ENCODE measurements at regions not wholly inside any gene's neighbourhood (a gene's known extent, or its start where the extent isn't known, plus 50 kb on each side); places are given as distances from the start of the nearest gene placed in this dataset.

DNA sequence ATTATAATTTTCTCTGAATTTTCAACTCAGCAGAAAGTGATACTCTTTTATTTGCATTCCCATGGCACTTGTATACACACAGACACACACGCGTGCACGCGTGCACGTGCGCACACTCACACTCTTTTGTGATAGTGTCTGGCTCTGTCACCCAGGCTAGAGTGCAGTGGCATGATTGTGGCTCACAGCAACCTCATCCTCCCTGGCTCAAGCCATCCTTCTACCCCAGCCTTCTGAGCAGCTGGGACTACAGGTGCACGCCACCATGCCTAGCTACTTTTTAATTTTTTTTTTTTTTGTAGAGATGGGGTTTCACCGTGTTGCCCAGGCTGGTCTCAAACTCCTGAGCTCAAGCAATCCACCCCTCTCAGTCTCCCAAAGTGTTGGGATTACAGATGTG lies 123.2 kb downstream of the MC4R start (continued):
- TF ChIP-seq, protein P1, sequence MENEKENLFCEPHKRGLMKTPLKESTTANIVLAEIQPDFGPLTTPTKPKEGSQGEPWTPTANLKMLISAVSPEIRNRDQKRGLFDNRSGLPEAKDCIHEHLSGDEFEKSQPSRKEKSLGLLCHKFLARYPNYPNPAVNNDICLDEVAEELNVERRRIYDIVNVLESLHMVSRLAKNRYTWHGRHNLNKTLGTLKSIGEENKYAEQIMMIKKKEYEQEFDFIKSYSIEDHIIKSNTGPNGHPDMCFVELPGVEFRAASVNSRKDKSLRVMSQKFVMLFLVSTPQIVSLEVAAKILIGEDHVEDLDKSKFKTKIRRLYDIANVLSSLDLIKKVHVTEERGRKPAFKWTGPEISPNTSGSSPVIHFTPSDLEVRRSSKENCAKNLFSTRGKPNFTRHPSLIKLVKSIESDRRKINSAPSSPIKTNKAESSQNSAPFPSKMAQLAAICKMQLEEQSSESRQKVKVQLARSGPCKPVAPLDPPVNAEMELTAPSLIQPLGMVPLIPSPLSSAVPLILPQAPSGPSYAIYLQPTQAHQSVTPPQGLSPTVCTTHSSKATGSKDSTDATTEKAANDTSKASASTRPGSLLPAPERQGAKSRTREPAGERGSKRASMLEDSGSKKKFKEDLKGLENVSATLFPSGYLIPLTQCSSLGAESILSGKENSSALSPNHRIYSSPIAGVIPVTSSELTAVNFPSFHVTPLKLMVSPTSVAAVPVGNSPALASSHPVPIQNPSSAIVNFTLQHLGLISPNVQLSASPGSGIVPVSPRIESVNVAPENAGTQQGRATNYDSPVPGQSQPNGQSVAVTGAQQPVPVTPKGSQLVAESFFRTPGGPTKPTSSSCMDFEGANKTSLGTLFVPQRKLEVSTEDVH (IDR thresholded peaks at IDR 0.05; ENCODE audit: low read depth, partially characterized antibody) = no peak
- TF ChIP-seq TCF3 (IDR thresholded peaks at IDR 0.05; ENCODE audit: borderline replicate concordance, insufficient read depth, low read depth, low read length) (no peak), PAX5 (IDR thresholded peaks at IDR 0.05; ENCODE audit: borderline replicate concordance, low read depth, low read length) (no peak), HCFC1 (IDR thresholded peaks at IDR 0.05; ENCODE audit: low read length) (no peak), ZNF384 (IDR thresholded peaks at IDR 0.05; ENCODE audit: borderline replicate concordance, low read depth, low read length) (no peak)
- TF ChIP-seq, protein P2, sequence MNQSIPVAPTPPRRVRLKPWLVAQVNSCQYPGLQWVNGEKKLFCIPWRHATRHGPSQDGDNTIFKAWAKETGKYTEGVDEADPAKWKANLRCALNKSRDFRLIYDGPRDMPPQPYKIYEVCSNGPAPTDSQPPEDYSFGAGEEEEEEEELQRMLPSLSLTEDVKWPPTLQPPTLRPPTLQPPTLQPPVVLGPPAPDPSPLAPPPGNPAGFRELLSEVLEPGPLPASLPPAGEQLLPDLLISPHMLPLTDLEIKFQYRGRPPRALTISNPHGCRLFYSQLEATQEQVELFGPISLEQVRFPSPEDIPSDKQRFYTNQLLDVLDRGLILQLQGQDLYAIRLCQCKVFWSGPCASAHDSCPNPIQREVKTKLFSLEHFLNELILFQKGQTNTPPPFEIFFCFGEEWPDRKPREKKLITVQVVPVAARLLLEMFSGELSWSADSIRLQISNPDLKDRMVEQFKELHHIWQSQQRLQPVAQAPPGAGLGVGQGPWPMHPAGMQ (IDR thresholded peaks at IDR 0.05; ENCODE audit: borderline replicate concordance) = no peak

DNA sequence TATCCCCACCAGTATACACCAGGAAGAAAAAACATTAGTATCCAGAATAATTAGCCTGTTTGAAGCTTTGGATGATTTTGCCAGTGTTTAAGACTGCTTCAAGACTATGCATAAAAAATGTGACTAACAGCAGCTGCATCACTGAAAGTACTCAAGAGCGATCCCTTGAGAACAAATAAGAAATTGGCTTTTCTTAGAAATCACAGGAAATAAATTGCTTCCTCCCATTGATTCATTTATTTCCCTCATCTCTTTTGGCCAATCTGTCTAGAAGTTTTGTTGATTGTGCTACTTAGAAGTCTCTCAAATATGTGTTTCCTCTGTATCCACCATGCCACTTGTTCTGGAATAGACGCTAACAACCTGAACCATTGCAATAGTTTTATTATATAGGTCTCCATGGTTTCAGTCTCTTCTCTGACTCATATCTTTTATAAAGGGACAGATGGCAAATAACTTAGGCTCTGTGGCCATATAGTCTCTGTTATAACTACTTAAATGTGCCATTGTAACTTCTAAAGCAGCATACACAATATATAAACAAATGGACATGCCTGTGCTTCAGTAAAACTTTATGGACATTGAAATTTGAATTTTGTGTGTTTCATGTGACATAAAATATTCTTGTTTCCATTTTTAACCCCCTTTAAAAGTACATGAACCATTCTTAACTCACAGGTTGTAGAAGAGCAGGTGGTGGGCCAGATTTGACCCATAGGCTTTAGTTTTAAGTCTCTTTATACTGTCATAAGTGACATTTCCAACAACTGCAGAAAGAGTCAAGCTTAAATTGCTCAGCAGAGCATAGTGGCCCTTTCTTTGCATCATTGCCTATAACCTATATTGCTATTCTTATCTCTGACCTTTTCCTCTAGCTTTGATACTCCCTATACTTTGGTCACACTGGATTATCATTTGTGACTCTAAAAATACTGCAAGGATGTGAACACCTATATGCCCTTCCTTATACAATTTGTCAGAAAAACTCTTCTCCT lies 123.9 kb downstream of the MC4R start:
- ChIA-PET RAD21 (ENCODE audit: unreplicated experiment) (no interaction called here), POLR2A (no interaction called here), SMC1A (ENCODE audit: uncharacterized antibody, unreplicated experiment) (no interaction called here), CTCF (no interaction called here)
- H3K9me3 ChIP-seq (replicated peaks; ENCODE audit: control insufficient read depth, insufficient read depth, low read length) = no peaks in the 10 kb centered on the region; the same call in 2 of the 3 replicates
- no peak overlapping the region for H2AFZ ChIP-seq (ENCODE audit: control insufficient read depth, low read depth, low read length)
- peaks cover 9% of the 10 kb centered on the region; the same call in 1 of the 2 replicates for H3K4me1 ChIP-seq (ENCODE audit: control insufficient read depth, insufficient read depth, low read length)
- H3K36me3 ChIP-seq (ENCODE audit: control insufficient read depth in 2 of 2, insufficient read depth in 2 of 2, low read length in 1 of 2) = no peaks in the 10 kb centered on the region
- no peak overlapping the region for H3K4me3 ChIP-seq
- in situ Hi-C loops (cut with MboI) (no loop called here), intact Hi-C loops (cut with micrococcal nuclease; ENCODE audit: unreplicated experiment) (no loop called here)
- DNase-seq (ENCODE audit: low read depth, low spot score) (no peak), FAIRE-seq (no peak), ATAC-seq (no peak)
- H3K27me3 ChIP-seq (replicated peaks in 1 of 2; ENCODE audit: control insufficient read depth in 2 of 2, insufficient read depth in 2 of 2, low read length in 1 of 2) = no peaks in the 10 kb centered on the region; a peak in 1 of 4 replicates
- no peak overlapping the region for H3K4me2 ChIP-seq (ENCODE audit: control insufficient read depth, insufficient read depth)
- no peaks in the 10 kb centered on the region for H4K20me1 ChIP-seq (ENCODE audit: control insufficient read depth, insufficient read depth)
- no peaks in the 10 kb centered on the region for H3K79me2 ChIP-seq (ENCODE audit: control insufficient read depth, insufficient read depth, low read length)
- BruUV-seq (replicated peaks) = no TSS peak
- H3K27ac ChIP-seq (ENCODE audit: control insufficient read depth, insufficient read depth) = no peak overlapping the region
- 65% methylated on average over 2 of the region's 2 CpGs for WGBS (ENCODE audit: insufficient coverage, insufficient replicate concordance, low lambda C conversion rate, missing lambda C conversion rate)
- no peak overlapping the region for H3K9ac ChIP-seq (ENCODE audit: control insufficient read depth, insufficient read depth, low read length)
- TF ChIP-seq MTA3 (IDR thresholded peaks at IDR 0.05; ENCODE audit: borderline replicate concordance, low read length) = no peak
- TF ChIP-seq HDGF (IDR thresholded peaks at IDR 0.05) = no peak
- no peak for TF ChIP-seq HCFC1 (IDR thresholded peaks at IDR 0.05; ENCODE audit: low read length)
- TF ChIP-seq, protein P3, sequence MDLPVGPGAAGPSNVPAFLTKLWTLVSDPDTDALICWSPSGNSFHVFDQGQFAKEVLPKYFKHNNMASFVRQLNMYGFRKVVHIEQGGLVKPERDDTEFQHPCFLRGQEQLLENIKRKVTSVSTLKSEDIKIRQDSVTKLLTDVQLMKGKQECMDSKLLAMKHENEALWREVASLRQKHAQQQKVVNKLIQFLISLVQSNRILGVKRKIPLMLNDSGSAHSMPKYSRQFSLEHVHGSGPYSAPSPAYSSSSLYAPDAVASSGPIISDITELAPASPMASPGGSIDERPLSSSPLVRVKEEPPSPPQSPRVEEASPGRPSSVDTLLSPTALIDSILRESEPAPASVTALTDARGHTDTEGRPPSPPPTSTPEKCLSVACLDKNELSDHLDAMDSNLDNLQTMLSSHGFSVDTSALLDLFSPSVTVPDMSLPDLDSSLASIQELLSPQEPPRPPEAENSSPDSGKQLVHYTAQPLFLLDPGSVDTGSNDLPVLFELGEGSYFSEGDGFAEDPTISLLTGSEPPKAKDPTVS (IDR thresholded peaks at IDR 0.05; ENCODE audit: low read depth, low read length) = no peak
- TF ChIP-seq, protein P4, sequence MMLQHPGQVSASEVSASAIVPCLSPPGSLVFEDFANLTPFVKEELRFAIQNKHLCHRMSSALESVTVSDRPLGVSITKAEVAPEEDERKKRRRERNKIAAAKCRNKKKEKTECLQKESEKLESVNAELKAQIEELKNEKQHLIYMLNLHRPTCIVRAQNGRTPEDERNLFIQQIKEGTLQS (IDR thresholded peaks at IDR 0.05; ENCODE audit: borderline replicate concordance, extremely low read depth, low read depth, low read length) = no peak

Measured in GM12878 (cell line).